ENCODE measurements at regions not wholly inside any gene's neighbourhood (a gene's known extent, or its start where the extent isn't known, plus 50 kb on each side); places are given as distances from the start of the nearest gene placed in this dataset.

DNA sequence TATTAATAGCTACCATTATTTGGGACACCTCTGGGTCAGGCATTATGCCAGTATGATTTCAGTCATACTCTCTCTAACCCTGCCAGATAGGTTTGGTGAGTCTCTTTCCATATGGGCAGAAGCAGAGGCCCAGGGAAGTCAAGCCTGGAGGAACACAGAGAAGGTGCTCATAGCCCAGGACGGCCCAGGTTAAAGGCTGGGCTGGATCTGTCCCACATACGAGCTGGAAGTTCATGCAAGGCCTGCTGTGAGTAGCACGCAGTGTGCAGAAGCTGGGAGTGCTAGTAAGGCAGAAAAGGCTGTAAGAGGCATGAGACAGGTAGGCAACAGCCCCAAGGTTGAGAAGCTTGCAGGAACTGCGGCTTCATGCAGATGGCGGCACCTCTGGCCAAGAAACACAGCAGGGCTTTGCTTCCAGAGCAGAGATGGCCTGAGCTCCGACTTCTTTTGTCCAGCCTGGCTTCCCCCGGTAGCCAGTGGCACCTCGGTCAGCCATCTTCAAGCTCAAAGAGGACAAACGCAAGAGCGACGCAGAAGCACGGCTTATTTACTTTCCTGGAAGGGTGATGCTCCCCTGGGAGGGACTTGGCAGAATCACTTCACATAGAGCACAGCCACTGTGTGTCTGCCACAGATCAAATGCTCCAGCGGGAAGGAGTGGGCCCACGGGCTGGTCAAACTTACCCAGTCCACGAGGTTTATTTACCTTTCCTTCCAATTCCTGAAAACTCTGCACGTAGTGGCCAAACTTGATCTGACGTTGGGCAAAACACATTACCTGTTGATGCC, 58.5 kb upstream of the MAP4K4 start:
- TF ChIP-seq, protein P1, sequence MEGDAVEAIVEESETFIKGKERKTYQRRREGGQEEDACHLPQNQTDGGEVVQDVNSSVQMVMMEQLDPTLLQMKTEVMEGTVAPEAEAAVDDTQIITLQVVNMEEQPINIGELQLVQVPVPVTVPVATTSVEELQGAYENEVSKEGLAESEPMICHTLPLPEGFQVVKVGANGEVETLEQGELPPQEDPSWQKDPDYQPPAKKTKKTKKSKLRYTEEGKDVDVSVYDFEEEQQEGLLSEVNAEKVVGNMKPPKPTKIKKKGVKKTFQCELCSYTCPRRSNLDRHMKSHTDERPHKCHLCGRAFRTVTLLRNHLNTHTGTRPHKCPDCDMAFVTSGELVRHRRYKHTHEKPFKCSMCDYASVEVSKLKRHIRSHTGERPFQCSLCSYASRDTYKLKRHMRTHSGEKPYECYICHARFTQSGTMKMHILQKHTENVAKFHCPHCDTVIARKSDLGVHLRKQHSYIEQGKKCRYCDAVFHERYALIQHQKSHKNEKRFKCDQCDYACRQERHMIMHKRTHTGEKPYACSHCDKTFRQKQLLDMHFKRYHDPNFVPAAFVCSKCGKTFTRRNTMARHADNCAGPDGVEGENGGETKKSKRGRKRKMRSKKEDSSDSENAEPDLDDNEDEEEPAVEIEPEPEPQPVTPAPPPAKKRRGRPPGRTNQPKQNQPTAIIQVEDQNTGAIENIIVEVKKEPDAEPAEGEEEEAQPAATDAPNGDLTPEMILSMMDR (IDR thresholded peaks at IDR 0.05): no peak
- no peak for TF ChIP-seq POLR2A (IDR thresholded peaks at IDR 0.05)
